B cell (primary cell): ENCODE measurements at regions not wholly inside any gene's neighbourhood (a gene's known extent, or its start where the extent isn't known, plus 50 kb on each side); places are given as distances from the start of the nearest gene placed in this dataset.

Experiments
- EZH2 ChIP-seq: IDR thresholded peaks from 2 replicates; pipeline ENCODE4 v1.6.1; 2012; ENCODE audit warnings: borderline replicate concordance, low read depth, mild to moderate bottlenecking, moderate library complexity, low read length; ENCODE audit not compliant: insufficient read depth, poor library complexity, severe bottlenecking
- TF ChIP-seq, protein P1 (sequence below): fragments of 200-600 bp; IDR thresholded peaks from one replicate; pipeline ENCODE4 v1.8.0; 2022; ENCODE audit warnings: antibody characterized with exemption, mild to moderate bottlenecking

DNA sequence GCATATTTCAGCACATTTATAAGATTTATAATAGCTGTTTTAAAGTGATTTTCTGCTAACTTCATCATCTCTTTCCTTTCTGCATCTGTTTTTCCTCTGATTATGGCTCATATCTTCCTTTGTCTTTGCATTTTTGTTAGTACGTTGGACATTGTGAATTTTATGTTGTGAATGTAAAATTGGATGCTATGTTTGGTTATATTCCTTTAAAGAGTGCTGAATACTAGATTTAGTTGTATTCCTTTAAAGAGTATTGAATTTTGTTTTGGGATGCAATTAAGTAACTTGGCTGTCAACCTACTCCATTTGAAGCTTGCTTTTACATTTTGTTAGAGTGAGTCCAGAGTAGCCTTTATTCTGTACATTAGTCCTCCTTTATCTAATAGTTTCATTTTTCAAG is 81.2 kb downstream of the ZNF777 start:
- TF ChIP-seq, protein P1, sequence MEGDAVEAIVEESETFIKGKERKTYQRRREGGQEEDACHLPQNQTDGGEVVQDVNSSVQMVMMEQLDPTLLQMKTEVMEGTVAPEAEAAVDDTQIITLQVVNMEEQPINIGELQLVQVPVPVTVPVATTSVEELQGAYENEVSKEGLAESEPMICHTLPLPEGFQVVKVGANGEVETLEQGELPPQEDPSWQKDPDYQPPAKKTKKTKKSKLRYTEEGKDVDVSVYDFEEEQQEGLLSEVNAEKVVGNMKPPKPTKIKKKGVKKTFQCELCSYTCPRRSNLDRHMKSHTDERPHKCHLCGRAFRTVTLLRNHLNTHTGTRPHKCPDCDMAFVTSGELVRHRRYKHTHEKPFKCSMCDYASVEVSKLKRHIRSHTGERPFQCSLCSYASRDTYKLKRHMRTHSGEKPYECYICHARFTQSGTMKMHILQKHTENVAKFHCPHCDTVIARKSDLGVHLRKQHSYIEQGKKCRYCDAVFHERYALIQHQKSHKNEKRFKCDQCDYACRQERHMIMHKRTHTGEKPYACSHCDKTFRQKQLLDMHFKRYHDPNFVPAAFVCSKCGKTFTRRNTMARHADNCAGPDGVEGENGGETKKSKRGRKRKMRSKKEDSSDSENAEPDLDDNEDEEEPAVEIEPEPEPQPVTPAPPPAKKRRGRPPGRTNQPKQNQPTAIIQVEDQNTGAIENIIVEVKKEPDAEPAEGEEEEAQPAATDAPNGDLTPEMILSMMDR, result no peak
- no peak for TF ChIP-seq EZH2
